Right renal pelvis (tissue), 4 donors: ENCODE measurements at regions not wholly inside any gene's neighbourhood (a gene's known extent, or its start where the extent isn't known, plus 50 kb on each side); places are given as distances from the start of the nearest gene placed in this dataset.
"Not testable (repeated sequence)": the region's sequence is repeated elsewhere in the genome, so short reads cannot be mapped to it uniquely, and the experiment has no call there.

Experiments used
- DNase-seq, 4 donors: peaks; one replicate each; pipeline ENCODE4 v3.0.0-alpha.2; 2013; ENCODE audit warnings: low read depth in 4 of 4, low spot score in 3 of 4, missing footprints in 1 of 4

DNA sequence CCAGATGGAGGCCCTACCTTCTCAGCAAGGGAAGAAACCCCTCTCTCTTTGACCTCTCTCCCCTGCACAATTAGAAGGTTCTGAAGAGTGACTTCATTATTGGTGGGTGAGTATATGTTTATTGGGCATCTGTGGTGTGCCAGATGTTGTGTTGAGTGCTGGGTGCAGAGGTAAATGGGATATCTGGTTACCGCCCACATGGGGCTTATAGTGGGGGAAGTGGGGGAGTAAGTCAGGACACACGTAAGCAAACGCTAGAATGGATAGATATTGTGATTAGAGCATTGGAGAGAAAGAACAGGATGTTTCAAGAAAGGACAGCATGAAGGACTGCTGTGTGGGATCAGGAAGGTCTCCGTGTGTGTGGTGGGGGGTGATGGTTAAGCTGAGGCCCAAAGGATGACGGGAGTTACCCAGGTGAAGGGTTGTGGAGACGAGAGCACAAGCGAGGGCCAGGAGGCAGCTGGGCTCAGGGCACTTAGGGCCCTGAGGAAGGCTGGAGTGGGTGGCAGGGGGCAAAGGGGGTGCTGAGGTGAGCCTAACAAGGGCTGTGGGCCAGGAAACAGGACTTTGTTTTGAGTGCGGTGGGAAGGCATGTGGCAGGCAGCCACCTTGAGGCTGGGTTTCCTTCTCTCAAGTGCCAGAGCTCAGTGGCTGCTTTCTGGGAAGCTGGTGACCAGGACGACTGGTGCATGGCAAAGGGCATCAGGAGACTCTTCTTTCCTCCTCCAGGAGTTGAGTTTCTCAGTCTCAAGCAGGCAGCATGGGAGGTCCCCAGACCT lies 299.9 kb downstream of the RPS24 start:
- no peak for DNase-seq

DNA sequence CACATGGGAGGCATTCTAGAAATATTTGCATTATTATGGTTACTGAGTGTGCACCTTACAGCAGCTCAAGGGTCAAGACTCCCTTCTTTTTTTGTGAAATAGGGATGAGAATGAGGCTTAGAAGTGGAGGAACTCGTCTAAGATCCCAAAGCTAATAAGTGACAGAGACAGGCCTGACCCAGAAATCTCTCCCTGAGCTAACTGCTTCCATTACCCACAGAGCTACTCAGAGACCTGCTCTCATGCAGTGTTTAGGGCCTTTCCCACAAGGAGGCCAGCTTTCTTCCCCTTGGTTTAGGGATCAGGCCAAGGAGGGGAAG lies 301.7 kb downstream of the RPS24 start:
- no peak for DNase-seq

DNA sequence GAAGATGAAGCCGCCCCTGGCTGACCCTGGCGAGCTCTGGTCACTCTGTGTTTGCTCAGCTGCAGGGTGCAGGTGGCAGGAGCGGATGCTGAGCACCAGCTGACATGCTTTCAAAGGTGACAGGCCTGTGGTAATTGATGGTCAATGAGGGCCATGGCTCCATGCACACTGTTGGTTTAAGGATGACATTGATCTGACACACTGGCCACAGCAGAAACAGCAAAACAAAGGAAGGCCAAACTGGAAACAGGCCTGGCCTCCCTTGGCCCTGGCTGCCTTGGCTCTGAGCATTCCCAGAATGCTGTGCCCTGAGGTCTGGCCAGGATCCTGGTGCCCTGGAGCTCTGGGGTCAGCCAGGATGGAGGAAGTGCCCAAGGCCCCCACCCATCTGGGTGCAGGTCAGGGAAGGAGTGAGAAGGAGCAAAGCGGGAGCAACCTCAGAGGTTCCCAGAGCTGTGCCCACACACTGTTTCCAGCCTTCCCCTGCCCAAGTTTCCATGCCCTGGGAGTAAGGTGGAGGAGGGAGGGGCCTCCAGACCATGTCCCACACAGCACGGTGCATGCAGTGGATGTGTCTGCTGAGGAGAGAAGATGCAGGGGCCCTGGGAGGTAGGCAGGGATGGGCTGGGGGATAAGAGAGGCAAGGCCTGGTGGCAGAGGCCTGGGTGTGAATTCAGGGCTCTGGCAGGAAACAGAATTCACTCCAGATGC lies 302.2 kb downstream of the RPS24 start:
- DNase-seq = no peak

DNA sequence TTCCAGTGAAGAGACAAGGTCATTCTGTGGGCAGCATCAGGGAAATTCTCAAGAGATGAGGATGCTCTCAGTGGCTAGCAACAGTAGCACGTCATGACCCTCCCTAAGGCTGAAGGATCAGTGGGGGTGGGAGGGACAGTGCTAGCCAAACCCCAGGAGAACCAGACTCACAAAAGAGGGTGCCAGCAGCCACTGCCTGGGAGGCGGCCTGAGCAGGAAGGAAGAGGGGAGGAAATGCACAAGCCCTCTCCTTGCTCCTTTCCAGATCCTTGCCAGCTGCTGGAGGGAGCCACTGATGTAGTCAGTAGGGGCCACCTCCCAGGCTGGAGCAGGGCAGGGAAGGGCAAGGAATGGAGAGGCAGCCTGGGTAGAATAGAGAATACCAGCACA lies 302.7 kb downstream of the RPS24 start:
- DNase-seq = no peak

DNA sequence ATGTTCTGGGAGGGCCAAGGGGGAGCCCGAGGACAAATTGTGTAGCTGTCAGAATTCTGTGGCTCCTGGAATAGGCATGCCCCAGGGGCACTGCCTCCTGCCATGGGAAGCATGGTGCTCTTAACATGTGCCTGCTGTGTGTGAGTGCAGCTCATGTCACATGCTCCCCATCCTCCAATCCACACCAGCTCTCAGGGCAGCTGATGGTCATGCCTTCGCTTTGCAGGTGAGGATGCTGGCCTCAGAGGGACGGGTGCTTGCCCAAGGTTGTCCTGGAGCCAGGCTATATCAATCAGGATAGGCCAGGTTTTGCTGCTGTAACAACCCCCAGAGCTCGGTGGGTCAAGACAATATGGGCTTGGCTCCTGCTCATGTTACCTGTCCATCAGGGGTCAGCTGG lies 303.4 kb downstream of the RPS24 start:
- no peak for DNase-seq

DNA sequence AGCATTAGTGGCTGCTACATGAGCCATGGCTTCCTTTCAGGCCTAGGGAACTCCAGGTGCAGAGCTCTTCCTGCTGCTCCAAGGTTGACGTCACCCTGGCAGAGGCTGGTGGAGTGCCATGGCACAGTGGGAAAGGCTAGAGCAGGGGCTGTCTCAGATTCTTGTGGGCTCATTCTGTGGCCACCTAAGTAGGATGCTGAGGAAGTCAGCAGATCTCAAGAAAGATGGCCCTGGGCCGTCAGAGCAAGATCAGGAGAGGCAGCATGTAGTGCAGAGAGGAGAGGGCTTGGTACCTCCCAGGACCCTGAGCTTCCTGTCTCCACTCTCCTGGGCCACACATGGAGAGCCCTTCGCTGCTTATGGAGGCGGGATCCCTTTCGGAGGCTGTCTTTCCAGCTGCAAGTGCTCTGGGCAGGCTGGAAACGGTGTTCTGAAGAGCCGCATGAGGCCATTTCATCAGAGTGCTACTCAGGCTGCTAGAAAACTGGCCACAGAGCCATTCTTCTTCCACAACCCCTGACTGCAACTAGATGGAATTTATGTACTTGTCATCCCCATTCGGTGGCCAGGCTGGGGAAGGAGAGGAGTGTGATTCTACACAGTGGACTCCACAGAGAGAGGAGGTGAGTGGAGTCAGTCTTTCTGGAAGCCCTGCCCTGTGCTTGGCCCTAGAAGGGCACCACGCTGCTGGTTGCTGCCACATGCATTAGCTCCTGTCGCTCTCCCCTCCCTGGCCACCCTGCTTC lies 304.2 kb downstream of the RPS24 start:
- no peak for DNase-seq

DNA sequence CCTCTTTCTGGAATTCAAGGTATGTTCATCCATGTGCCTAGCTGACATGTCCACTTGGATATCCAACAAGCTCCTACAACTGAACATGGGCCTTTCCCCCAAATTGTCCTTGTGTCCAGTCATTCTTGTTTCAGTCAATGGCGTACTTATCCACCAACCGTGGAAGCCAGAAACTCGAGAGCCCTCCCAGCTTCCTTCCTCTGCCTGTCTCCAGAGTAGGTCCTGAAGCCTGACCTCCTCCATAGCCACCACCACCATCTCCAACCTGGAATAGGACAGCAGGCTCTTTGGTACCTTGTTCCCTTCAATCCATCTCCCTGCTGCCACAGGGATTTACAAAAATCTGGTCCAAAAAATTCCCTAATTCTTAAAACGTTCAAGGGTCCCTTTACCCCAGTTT lies 305.1 kb downstream of the RPS24 start:
- no peak for DNase-seq

DNA sequence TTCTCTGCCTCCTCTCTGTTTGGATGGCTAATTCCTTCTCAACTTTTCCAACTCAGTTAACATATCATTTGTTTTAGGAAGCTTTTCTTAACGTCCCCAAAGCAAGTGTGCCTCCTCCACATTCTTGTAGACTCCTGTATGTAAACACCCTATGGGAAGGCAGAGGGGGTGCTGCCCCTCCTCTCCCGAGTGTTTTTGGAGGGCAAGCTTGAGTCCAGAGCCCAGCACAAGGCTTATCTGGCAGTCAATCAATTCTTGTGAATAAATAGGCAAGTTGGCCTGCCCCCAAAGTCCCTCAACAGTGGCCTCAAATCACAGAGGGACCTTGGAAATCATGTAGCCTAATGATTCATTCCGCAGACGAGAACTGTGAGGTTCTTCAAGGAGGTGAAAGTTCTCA lies 305.6 kb downstream of the RPS24 start:
- DNase-seq = no peak

DNA sequence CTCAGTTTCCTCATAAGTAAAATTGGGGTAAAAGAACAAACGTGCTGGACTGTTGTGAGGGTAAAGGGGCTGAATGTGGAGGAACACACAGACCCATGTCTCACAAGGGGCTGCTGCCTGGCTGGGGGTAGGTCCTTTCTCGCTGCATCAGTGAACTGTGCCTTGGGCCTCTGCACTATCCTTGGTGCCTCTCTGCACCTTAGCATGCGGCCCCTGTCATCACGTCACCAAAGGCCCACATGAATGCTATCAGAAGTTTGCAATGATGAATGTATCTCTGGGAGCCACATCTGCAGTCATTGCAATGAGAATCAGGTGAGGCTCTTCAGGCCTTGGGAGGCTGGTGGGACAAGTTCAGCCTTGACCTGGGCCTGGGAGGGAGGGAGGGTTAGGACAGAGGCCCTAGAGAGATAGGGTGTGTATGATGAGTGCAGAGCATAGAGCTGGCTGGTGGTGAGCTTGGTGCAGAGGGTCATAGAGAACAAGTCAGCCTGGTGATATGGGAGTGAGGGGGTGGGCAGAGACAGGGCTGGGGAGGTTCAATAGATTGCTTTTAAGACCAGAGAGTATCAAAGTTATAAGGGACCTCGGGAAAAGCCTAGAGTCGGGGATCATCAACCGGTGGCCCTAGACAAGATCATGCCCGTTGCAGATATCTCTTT lies 308.4 kb downstream of the RPS24 start:
- no peak for DNase-seq

DNA sequence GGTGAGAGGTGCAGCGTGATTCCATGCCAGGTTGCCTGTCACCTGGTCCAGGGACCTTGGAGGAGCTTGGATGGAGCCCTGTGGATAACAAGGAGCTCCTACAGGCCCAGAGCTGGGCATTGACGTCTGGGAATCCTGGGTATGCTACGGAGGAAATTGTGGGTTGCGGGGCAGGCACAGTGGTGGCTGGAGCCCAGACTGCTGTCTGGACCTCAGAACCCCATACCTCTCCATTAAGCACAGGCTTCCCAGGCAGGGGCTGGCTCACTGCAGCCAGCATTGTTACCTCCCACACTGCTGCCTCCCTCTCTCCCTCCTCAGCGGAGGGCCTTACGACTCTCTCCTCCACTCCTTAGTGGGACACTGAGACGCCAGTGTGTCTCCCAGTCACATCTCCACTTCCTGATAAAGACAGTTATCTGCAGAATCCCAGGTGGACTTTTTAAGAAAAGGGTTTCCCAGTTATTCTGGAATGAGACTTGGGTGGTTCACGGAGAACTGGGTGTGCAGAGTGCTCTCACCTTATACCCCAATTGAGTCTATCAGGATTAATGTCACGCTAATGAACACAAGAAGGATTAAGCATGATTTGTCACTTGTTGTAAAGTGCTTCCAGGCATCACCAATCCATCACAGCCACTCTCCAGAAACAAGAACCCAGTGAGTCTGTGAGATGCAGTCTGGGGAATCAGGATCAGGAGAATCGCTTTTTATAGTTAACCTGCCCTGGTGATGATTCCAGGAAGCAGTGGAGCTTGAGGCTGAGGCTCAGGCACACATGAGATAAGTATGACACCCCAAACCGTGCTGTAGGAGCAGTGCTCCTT lies 309.4 kb downstream of the RPS24 start:
- no peak for DNase-seq

DNA sequence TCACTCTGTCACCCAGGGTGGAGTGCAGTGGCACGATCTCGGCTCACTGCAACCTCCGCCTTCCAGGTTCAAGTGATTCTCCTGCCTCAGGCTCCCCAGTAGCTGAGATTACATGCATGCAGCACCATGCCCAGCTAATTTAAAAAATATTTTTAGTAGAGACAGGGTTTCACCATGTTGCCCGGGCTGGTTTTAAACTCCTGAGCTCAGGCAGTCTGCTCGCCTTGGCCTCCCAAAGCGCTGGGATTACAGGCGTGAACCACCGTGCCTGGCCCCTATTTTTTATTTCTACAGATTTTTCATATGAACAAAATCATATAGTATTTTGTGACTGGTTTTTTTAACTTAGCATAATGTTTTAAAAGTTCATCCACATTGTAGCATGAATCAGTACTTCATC lies 310.6 kb downstream of the RPS24 start:
- not testable (repeated sequence) for DNase-seq

DNA sequence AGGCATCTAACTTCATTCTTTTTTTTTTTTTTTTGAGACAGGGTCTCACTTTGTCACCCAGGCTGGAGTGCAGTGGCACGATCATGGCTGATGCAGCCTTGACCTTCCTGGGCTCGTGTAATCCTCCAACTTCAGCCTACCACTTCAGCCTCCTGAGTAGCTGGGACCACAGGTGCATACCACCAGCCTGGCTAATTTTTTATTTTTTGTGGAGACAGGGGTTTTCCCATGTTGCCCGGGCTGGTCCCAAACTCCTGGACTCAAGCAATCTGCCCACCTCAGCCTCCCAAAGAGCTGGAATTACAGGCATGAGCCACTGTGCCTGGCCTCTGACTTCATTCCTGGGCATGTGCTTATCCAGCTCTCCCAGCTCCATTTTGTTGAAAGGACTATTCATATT lies 311.9 kb downstream of the RPS24 start:
- DNase-seq = not testable (repeated sequence)

DNA sequence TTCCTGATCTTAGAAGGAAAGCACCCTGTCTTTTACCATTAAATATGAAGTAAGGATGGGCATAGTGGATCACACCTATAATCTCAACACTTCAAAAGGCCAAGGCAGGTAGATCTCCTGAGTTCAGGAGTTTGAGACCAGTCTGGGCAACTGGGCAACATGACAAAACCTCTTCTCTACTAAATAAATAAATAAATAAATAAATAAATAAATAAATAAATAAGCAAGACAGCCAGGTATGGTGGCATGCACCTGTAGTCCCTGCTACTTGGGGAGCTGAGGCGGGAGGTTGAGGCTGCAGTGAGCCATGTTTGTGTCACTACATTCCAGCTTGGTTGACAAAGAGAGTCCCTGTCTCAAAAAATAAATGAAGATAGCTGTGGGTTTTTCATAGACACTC lies 313.1 kb downstream of the RPS24 start:
- DNase-seq = no peak

DNA sequence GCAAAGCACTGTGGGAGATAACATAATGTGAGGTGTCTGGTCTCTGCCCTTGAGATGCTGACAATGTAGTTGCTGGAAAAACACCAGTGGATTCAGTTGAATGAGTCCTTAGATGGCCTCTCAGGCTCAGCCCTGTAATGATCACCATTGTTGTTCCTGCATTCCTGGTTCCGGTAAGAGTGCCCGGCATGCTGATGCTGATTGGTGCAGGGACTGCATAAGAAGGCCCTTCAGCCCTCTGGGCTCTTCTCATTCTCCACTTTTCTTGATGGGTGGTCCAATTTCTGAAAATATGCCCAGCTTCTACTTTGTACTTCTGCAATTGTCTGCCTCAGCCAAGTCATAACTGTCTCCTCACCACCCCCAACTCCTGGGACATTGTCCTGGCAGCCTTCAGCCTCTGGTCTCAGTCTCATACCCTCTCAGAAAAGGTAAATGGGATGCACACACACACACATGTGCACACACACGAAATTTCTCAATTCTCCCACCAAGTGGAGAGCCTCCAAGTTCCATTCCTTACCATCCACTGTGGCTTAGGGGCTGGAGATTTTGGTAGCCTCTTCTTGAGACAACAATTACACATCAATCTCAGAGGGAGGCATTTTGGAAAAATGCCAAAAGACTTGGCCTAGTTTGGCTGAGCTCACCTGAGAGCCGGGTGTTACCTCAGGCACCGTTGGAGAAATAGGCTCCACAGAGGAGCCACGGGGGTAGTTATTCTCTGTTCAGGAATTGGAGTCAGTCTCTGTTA lies 314.9 kb downstream of the RPS24 start:
- DNase-seq = no peak

DNA sequence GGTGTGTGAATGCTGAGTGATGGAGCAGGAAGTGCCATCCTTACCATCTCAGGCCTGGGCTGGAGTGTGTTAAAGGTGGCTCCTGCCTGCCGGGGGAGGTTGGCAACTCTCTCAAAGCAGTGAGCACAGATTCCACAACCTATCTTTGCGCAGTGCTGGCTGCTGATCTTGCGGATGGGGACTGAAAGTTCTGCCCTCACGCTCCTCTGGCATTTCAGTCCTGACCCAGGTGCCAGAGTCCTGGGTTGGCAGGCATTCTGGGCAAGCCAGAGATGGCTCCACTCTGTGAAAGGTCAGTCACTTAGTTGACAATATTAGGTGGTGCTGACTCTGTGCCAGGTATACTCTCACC lies 315.5 kb downstream of the RPS24 start:
- no peak for DNase-seq

DNA sequence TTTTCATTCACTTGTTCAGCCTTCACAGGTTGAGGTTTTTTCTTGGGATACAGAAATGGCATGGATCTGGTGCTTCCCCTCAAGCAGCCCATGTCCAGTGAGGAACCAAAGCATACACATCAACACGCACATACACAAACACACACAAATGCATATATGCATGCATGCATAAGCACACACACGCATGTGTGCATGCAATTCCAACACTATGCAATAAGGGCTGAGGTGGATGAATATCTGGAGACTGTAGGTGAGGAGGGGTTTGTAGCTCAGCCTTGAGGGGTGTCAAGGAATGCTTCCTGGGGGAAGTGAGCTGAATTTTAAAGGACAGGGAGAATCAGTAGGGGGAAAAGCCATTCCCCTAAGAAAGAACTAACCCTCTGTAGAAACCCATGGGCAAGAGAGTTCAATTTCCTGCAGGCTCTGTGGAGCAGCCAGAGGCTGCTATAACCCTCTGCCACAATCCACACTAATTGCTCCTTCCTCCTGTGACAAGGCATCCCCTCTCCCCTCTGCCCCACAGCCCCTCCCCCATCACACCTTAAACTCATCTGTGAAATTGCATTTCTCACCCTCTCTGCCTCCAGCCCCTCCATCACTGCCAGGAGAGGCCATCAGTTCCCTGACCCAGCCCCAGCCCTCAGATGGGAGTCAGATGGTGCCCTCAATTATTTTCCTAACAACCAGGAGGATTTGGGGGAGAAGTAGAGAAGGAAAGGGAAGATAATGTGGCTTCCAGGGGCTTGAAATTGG lies 316.4 kb downstream of the RPS24 start:
- no peak for DNase-seq

DNA sequence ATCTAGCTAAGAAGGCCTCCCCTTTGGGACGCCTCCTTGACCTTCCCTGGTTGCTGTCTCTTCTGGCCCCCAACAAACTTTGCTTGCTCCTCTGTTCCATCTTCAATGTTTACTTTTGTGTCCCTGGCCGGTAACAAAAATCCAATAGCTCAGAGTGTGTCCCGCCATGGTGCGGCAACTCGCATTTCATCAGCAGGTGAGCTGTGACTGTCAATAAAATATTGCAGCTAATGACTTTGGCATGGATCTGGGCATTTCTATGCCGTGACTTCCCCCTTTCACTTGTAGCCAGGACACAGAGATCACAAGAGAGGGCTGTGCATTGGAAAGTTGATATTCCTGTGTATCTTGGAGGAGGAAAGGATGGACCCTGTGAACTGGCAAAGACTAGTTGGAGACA lies 317.6 kb downstream of the RPS24 start:
- no peak for DNase-seq

DNA sequence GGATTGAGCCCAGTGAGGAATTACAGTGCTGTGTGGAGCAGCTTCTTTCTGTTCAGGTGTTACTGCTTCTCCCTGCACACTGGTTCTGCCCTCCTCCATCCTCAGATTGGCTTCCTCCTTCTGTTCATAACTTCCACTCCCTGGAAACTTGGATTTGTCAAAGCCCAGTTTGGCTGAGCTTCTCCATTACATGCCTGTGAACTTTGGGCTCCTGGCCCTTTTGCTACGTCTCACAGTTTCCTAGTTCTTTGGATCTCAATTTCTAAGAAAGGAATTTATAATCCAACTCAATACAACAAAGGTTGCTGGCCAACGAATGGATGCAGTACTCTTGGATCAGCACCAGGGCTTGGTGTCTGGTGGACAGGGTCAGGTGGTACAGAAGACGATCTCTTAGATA lies 318.1 kb downstream of the RPS24 start:
- no peak for DNase-seq

DNA sequence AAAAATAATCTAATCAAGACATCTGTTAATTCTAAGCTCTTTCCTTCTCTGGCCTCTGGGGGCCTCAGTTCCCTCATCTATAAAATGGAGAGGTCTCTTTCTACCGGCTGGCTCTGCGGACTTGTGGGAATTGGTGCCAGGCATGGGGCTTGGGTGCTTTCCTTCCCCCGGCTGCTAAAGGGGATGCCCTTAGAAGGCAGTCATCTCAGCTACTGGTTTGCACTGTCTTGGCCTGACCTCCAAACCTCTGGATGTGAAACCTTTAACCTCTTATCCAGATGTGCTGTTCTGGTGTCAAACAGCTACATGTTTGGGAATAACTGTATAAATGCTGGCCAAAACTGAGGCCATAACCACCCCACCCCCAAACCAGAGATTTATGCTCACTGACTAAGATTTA lies 320.0 kb downstream of the RPS24 start:
- no peak for DNase-seq
